Astrocyte (in vitro differentiated cells and primary cell): ENCODE measurements at regions not wholly inside any gene's neighbourhood (a gene's known extent, or its start where the extent isn't known, plus 50 kb on each side); places are given as distances from the start of the nearest gene placed in this dataset.

Source experiments
- CTCF ChIP-seq: IDR thresholded peaks from 2 replicates; pipeline ENCODE4 v1.5.1; 2011; ENCODE audit warnings: low read depth, mild to moderate bottlenecking, inconsistent platforms, low read length, moderate library complexity; ENCODE audit not compliant: insufficient read depth
- EZH2 ChIP-seq: IDR thresholded peaks from 2 replicates; pipeline ENCODE4 v1.6.1; 2012; ENCODE audit warnings: mild to moderate bottlenecking, low read length, inconsistent platforms; ENCODE audit not compliant: insufficient read depth

GRCh38 chr13:72208112-72208645, 341.2 kb upstream of the DACH1 start:
- TF ChIP-seq CTCF (no peak), EZH2 (no peak)
